HEK293 (cell line): ENCODE measurements at regions not wholly inside any gene's neighbourhood (a gene's known extent, or its start where the extent isn't known, plus 50 kb on each side); places are given as distances from the start of the nearest gene placed in this dataset.

ENCODE experiments used
- CTCF ChIA-PET: fragments of 350-600 bp; formaldehyde crosslinking; extraction: SDS; loops from one replicate; lab custom pipeline; 2021; ENCODE audit warnings: antibody characterized with exemption; lab: Yijun Ruan, JAX
- POLR2A ChIA-PET: fragments of 300-600 bp; formaldehyde crosslinking; extraction: SDS; loops from one replicate; lab custom pipeline; 2020; ENCODE audit warnings: antibody characterized with exemption, inconsistent platforms; lab: Yijun Ruan, JAX
- H3K27ac ChIP-seq: fragments of 200-500 bp; sonication (Bioruptor generic); 2 replicates; pipeline ENCODE4 v1.5.1; 2014; ENCODE audit warnings: low read depth, low read length, control low read depth, inconsistent platforms; ENCODE audit errors: extremely low read depth
- H3K36me3 ChIP-seq, 2 experiments: fragments of 200-500 bp in 1 of 2; sonication (Bioruptor generic) in 1 of 2; 1 replicate in 1 of 2; 2 replicates in 1 of 2; pipeline ENCODE4 v1.5.1; 2014 to 2017; ENCODE audit warnings: inconsistent platforms in 2 of 2, low read length in 2 of 2; ENCODE audit not compliant: control insufficient read depth in 2 of 2, insufficient read depth in 1 of 2
- H3K4me1 ChIP-seq: fragments of 200-500 bp; sonication (Bioruptor generic); 2 replicates; pipeline ENCODE4 v1.5.1; 2014; ENCODE audit warnings: mild to moderate bottlenecking, low read length, inconsistent platforms; ENCODE audit not compliant: control insufficient read depth, insufficient read depth
- H3K4me3 ChIP-seq: 2 replicates; pipeline ENCODE4 v1.5.1; 2011; ENCODE audit warnings: low read depth, mild to moderate bottlenecking, control low read depth, low read length, moderate library complexity
- H3K9me3 ChIP-seq: fragments of 200-500 bp; sonication (Bioruptor generic); 2 replicates; pipeline ENCODE4 v1.5.1; 2014; ENCODE audit warnings: low read depth, low read length, inconsistent platforms; ENCODE audit not compliant: control insufficient read depth, insufficient read depth
- EGR2 ChIP-seq: fragments of 450-650 bp; formaldehyde crosslinking; IDR thresholded peaks from 2 replicates; pipeline ENCODE4 v1.5.1; 2016; ENCODE audit warnings: low read depth, missing biosample characterization, missing genetic modification characterization
- FEZF1 ChIP-seq: fragments of 450-650 bp; formaldehyde crosslinking; IDR thresholded peaks from 2 replicates; pipeline ENCODE4 v1.5.1; 2016; ENCODE audit warnings: missing biosample characterization, missing genetic modification characterization
- GLIS1 ChIP-seq: fragments of 450-650 bp; formaldehyde crosslinking; IDR thresholded peaks from 2 replicates; pipeline ENCODE4 v1.5.1; 2016; ENCODE audit warnings: missing biosample characterization, missing genetic modification characterization
- HIC1 ChIP-seq: fragments of 450-650 bp; formaldehyde crosslinking; IDR thresholded peaks from 2 replicates; pipeline ENCODE4 v1.5.1; 2016; ENCODE audit warnings: missing biosample characterization, missing genetic modification characterization
- MZF1 ChIP-seq: fragments of 450-650 bp; formaldehyde crosslinking; IDR thresholded peaks from 2 replicates; pipeline ENCODE4 v1.5.1; 2017; ENCODE audit warnings: missing biosample characterization, missing genetic modification characterization, borderline replicate concordance
- ZBTB17 ChIP-seq: fragments of 450-650 bp; formaldehyde crosslinking; IDR thresholded peaks from 2 replicates; pipeline ENCODE4 v1.5.1; 2016; ENCODE audit warnings: missing biosample characterization, missing genetic modification characterization
- ZEB2 ChIP-seq: fragments of 450-650 bp; formaldehyde crosslinking; IDR thresholded peaks from 2 replicates; pipeline ENCODE4 v1.5.1; 2016; ENCODE audit warnings: missing biosample characterization, missing genetic modification characterization
- ZFHX2 ChIP-seq: fragments of 450-650 bp; formaldehyde crosslinking; conservative IDR thresholded peaks from 2 replicates; pipeline ENCODE4 v1.5.1; 2016; ENCODE audit warnings: missing biosample characterization, missing genetic modification characterization
- ZIC2 ChIP-seq: fragments of 450-650 bp; formaldehyde crosslinking; IDR thresholded peaks from 2 replicates; pipeline ENCODE4 v1.5.1; 2016; ENCODE audit warnings: missing biosample characterization, missing genetic modification characterization
- ZNF114 ChIP-seq: fragments of 450-650 bp; formaldehyde crosslinking; IDR thresholded peaks from 2 replicates; pipeline ENCODE4 v1.5.0; 2017; ENCODE audit warnings: missing biosample characterization, missing genetic modification characterization
- ZNF221 ChIP-seq: fragments of 450-650 bp; formaldehyde crosslinking; IDR thresholded peaks from 2 replicates; pipeline ENCODE4 v1.5.1; 2017; ENCODE audit warnings: missing biosample characterization, missing genetic modification characterization, borderline replicate concordance
- ZNF23 ChIP-seq: fragments of 450-650 bp; formaldehyde crosslinking; IDR thresholded peaks from 2 replicates; pipeline ENCODE4 v1.5.1; 2016; ENCODE audit warnings: missing biosample characterization, missing genetic modification characterization, borderline replicate concordance
- ZNF239 ChIP-seq: fragments of 450-650 bp; formaldehyde crosslinking; IDR thresholded peaks from 2 replicates; pipeline ENCODE4 v1.5.1; 2016; ENCODE audit warnings: missing biosample characterization, missing genetic modification characterization
- ZNF449 ChIP-seq: fragments of 450-650 bp; formaldehyde crosslinking; IDR thresholded peaks from 2 replicates; pipeline ENCODE4 v1.5.1; 2017; ENCODE audit warnings: missing biosample characterization, mild to moderate bottlenecking, missing genetic modification characterization, moderate library complexity
- ZNF473 ChIP-seq: fragments of 450-650 bp; formaldehyde crosslinking; IDR thresholded peaks from 2 replicates; pipeline ENCODE4 v1.5.1; 2017; ENCODE audit warnings: missing biosample characterization, missing genetic modification characterization
- ZNF548 ChIP-seq: fragments of 450-650 bp; formaldehyde crosslinking; IDR thresholded peaks from 2 replicates; pipeline ENCODE4 v1.5.1; 2016; ENCODE audit warnings: missing biosample characterization, missing genetic modification characterization
- ZNF571 ChIP-seq: fragments of 450-650 bp; formaldehyde crosslinking; IDR thresholded peaks from 2 replicates; pipeline ENCODE4 v1.5.0; 2017; ENCODE audit warnings: missing biosample characterization, missing genetic modification characterization
- ZNF701 ChIP-seq: fragments of 450-650 bp; formaldehyde crosslinking; IDR thresholded peaks from 2 replicates; pipeline ENCODE4 v1.5.1; 2016; ENCODE audit warnings: missing biosample characterization, missing genetic modification characterization
- ZNF747 ChIP-seq: fragments of 450-650 bp; formaldehyde crosslinking; IDR thresholded peaks from 2 replicates; pipeline ENCODE4 v1.5.1; 2016; ENCODE audit warnings: missing biosample characterization, missing genetic modification characterization
- ZXDB ChIP-seq: fragments of 450-650 bp; formaldehyde crosslinking; IDR thresholded peaks from 2 replicates; pipeline ENCODE4 v1.5.1; 2016; ENCODE audit warnings: missing biosample characterization, missing genetic modification characterization
- TF ChIP-seq, protein P1 (sequence below): fragments of 450-650 bp; formaldehyde crosslinking; IDR thresholded peaks from 2 replicates; pipeline ENCODE4 v1.5.1; 2017; ENCODE audit warnings: missing biosample characterization, missing genetic modification characterization
- TF ChIP-seq, protein P2 (sequence below): fragments of 450-650 bp; formaldehyde crosslinking; IDR thresholded peaks from 2 replicates; pipeline ENCODE4 v1.5.1; 2016; ENCODE audit warnings: missing biosample characterization, missing genetic modification characterization
- TF ChIP-seq, protein P3 (sequence below): fragments of 450-650 bp; formaldehyde crosslinking; IDR thresholded peaks from 2 replicates; pipeline ENCODE4 v1.5.1; 2016; ENCODE audit warnings: missing biosample characterization, missing genetic modification characterization
- TF ChIP-seq, protein P4 (sequence below): fragments of 450-650 bp; formaldehyde crosslinking; IDR thresholded peaks from 2 replicates; pipeline ENCODE4 v1.5.1; 2017; ENCODE audit warnings: missing biosample characterization, missing genetic modification characterization

DNA sequence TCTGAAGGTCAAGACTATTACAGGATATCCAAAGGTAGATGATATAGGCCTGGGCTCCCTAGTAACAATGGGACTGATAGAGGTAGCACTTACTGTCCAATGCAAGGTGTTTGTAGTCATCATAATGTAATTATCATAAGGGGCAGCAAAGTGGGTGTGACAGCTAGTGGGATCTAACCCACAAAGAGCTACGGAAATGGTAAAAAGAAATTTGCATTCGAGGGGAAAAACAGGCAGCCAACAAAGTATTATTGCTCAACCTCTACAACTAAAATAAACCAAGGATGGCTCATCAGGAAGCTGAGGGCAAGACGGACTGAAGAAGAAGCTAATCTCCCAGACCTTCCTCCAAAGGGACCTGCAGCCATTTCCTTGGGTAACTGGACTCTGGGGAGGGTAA lies 211.0 kb downstream of the WDR11 start (continued):
- TF ChIP-seq ZNF23 (tag by site-specific recombination) (no peak), ZNF239 (tag by site-specific recombination) (no peak), ZNF473 (tag by site-specific recombination) (no peak), MZF1 (no peak)
- TF ChIP-seq, protein P1, sequence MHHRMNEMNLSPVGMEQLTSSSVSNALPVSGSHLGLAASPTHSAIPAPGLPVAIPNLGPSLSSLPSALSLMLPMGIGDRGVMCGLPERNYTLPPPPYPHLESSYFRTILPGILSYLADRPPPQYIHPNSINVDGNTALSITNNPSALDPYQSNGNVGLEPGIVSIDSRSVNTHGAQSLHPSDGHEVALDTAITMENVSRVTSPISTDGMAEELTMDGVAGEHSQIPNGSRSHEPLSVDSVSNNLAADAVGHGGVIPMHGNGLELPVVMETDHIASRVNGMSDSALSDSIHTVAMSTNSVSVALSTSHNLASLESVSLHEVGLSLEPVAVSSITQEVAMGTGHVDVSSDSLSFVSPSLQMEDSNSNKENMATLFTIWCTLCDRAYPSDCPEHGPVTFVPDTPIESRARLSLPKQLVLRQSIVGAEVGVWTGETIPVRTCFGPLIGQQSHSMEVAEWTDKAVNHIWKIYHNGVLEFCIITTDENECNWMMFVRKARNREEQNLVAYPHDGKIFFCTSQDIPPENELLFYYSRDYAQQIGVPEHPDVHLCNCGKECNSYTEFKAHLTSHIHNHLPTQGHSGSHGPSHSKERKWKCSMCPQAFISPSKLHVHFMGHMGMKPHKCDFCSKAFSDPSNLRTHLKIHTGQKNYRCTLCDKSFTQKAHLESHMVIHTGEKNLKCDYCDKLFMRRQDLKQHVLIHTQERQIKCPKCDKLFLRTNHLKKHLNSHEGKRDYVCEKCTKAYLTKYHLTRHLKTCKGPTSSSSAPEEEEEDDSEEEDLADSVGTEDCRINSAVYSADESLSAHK (tag by site-specific recombination): no peak

DNA sequence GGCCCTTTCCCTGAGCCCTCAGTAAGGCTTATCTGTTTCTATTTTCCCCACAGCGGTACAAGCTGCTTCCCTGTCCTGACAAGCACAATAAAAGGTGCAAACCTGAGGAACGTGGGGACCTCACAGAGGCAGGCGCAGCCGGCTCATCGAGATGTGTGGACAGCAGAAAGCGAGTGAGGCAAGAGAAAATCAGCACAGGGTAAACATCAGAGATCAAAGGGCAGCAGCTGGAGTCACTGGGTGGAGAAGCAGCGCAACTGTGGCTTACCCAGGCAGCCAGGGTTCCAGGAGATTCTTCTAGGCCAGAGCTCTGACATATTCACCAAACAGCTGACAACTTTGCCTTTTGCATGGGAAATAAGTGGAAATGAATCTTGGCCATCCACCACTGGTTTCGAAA lies 212.6 kb downstream of the WDR11 start:
- CTCF ChIA-PET: no interaction called here
- Histone ChIP-seq H3K36me3 (no peaks in the 10 kb centered on the region), H3K27ac (no peak overlapping the region), H3K4me3 (no peak overlapping the region), H3K4me1 (no peaks in the 10 kb centered on the region), H3K9me3 (no peaks in the 10 kb centered on the region)
- POLR2A ChIA-PET: no interaction called here
- TF ChIP-seq ZBTB17 (tag by site-specific recombination) (no peak), HIC1 (tag by site-specific recombination) (no peak), ZXDB (tag by site-specific recombination) (no peak)
- TF ChIP-seq, protein P2, sequence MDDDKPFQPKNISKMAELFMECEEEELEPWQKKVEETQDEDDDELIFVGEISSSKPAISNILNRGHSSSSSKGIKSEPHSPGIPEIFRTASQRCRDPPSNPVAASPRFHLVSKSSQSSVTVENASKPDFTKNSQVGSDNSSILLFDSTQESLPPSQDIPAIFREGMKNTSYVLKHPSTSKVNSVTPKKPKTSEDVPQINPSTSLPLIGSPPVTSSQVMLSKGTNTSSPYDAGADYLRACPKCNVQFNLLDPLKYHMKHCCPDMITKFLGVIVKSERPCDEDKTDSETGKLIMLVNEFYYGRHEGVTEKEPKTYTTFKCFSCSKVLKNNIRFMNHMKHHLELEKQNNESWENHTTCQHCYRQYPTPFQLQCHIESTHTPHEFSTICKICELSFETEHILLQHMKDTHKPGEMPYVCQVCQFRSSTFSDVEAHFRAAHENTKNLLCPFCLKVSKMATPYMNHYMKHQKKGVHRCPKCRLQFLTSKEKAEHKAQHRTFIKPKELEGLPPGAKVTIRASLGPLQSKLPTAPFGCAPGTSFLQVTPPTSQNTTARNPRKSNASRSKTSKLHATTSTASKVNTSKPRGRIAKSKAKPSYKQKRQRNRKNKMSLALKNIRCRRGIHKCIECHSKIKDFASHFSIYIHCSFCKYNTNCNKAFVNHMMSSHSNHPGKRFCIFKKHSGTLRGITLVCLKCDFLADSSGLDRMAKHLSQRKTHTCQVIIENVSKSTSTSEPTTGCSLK: no peak

DNA sequence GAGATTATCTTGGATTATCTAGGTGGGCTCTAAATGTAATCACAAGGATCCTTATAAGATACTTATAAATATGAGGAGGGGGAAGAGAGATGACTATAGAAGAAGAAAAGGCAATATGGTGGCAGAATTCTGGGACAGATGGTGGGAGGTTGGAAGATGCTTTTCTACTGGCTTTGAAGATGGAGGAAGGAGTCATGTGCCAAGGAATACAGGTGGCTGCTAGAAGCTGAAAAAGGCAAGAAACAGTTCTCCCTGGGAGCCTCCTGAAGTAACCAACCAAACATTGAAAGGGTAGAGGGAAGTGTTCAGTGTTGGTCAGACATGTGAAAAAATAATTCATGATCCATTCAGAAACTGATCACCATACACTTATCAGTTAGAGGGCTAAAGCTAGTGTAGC lies 213.3 kb downstream of the WDR11 start:
- CTCF ChIA-PET: no interaction called here
- H3K36me3 ChIP-seq: no peaks in the 10 kb centered on the region
- H3K4me3 ChIP-seq: no peak overlapping the region
- H3K27ac ChIP-seq: no peak overlapping the region
- POLR2A ChIA-PET: no interaction called here
- no peaks in the 10 kb centered on the region for H3K9me3 ChIP-seq
- H3K4me1 ChIP-seq: no peaks in the 10 kb centered on the region
- TF ChIP-seq ZNF747: no peak
- no peak for TF ChIP-seq ZFHX2 (tag by site-specific recombination)
- TF ChIP-seq ZNF449: no peak
- TF ChIP-seq, protein P3, sequence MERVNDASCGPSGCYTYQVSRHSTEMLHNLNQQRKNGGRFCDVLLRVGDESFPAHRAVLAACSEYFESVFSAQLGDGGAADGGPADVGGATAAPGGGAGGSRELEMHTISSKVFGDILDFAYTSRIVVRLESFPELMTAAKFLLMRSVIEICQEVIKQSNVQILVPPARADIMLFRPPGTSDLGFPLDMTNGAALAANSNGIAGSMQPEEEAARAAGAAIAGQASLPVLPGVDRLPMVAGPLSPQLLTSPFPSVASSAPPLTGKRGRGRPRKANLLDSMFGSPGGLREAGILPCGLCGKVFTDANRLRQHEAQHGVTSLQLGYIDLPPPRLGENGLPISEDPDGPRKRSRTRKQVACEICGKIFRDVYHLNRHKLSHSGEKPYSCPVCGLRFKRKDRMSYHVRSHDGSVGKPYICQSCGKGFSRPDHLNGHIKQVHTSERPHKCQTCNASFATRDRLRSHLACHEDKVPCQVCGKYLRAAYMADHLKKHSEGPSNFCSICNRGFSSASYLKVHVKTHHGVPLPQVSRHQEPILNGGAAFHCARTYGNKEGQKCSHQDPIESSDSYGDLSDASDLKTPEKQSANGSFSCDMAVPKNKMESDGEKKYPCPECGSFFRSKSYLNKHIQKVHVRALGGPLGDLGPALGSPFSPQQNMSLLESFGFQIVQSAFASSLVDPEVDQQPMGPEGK (tag by site-specific recombination): no peak
- TF ChIP-seq ZBTB17 (tag by site-specific recombination): no peak
- TF ChIP-seq ZNF701 (tag by site-specific recombination): no peak
- no peak for TF ChIP-seq EGR2
- TF ChIP-seq FEZF1 (tag by site-specific recombination): no peak
- no peak for TF ChIP-seq ZIC2
- no peak for TF ChIP-seq ZNF114
- TF ChIP-seq GLIS1 (tag by site-specific recombination): no peak
- no peak for TF ChIP-seq ZNF571 (tag by site-specific recombination)
- no peak for TF ChIP-seq ZNF548 (tag by site-specific recombination)
- TF ChIP-seq ZNF221 (tag by site-specific recombination): no peak
- TF ChIP-seq ZEB2: no peak
- TF ChIP-seq, protein P4, sequence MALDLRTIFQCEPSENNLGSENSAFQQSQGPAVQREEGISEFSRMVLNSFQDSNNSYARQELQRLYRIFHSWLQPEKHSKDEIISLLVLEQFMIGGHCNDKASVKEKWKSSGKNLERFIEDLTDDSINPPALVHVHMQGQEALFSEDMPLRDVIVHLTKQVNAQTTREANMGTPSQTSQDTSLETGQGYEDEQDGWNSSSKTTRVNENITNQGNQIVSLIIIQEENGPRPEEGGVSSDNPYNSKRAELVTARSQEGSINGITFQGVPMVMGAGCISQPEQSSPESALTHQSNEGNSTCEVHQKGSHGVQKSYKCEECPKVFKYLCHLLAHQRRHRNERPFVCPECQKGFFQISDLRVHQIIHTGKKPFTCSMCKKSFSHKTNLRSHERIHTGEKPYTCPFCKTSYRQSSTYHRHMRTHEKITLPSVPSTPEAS (tag by site-specific recombination): no peak
